Endothelial cell of umbilical vein (primary cell): ENCODE measurements at regions not wholly inside any gene's neighbourhood (a gene's known extent, or its start where the extent isn't known, plus 50 kb on each side); places are given as distances from the start of the nearest gene placed in this dataset.

ENCODE experiments used
- BruUV-seq: library from RNA; stranded (reverse); fragments of 400-500 nt; replicated peaks from 2 replicates; lab custom pipeline; 2021; lab: Mats Ljungman, UMichigan
- CTCF ChIA-PET: fragments of 300-600, 350-600 bp; sonication (Branson Sonifier 250); formaldehyde crosslinking; loops from one replicate; lab custom pipeline; 2021; ENCODE audit warnings: antibody characterized with exemption, inconsistent platforms; lab: Charles Lee
- POLR2A ChIA-PET: fragments of 300-600, 350-600 bp; sonication (Branson Sonifier 250); formaldehyde crosslinking; loops from one replicate; lab custom pipeline; 2021; ENCODE audit warnings: antibody characterized with exemption, inconsistent platforms; lab: Charles Lee
- DNase-seq: peaks from one replicate; pipeline ENCODE4 v3.0.0-alpha.2; 2011; ENCODE audit warnings: low read depth, low spot score
- FAIRE-seq: peaks from 2 replicates; lab custom pipeline; 2011; peaks lifted over from hg19 to GRCh38; lab: Jason Lieb, UNC
- H2AFZ ChIP-seq: 2 replicates; pipeline ENCODE4 v1.6.0; 2012; ENCODE audit warnings: low read depth, low read length, control low read depth, inconsistent platforms
- H3K27ac ChIP-seq: 2 replicates; pipeline ENCODE4 v1.5.1; 2011; ENCODE audit warnings: low read depth, mild to moderate bottlenecking, control low read depth, low read length, moderate library complexity; ENCODE audit not compliant: insufficient read depth
- H3K27me3 ChIP-seq, 2 experiments: 2 replicates each; pipeline versions ENCODE4 v1.6.0 to v1.6.1; 2011; ENCODE audit warnings: low read length in 2 of 2, mixed read lengths in 1 of 2; ENCODE audit not compliant: control insufficient read depth in 2 of 2, insufficient read depth in 2 of 2
- H3K36me3 ChIP-seq, 2 experiments: 2 replicates in 1 of 2; 3 replicates in 1 of 2; pipeline ENCODE4 v1.5.1; 2011; ENCODE audit warnings: low read length in 2 of 2, mild to moderate bottlenecking in 1 of 2, moderate library complexity in 1 of 2; ENCODE audit not compliant: control insufficient read depth in 2 of 2, insufficient read depth in 2 of 2; ENCODE audit errors: extremely low read depth in 1 of 2
- H3K4me1 ChIP-seq: 3 replicates; pipeline ENCODE4 v1.5.1; 2011; ENCODE audit warnings: mild to moderate bottlenecking, low read length; ENCODE audit not compliant: control insufficient read depth, insufficient read depth; ENCODE audit errors: extremely low read depth
- H3K4me2 ChIP-seq: 2 replicates; pipeline ENCODE4 v1.6.1; 2011; ENCODE audit warnings: low read length, control low read depth, mixed read lengths; ENCODE audit not compliant: insufficient read depth
- H3K4me3 ChIP-seq, 3 experiments: fragments of 200-600 bp in 1 of 3; sonication (generic), shearing (Covaris generic) in 1 of 3; replicated peaks in 1 of 3; 2 replicates each; pipeline ENCODE4 v1.5.1; 2011 to 2016; ENCODE audit warnings: control low read depth in 3 of 3, low read length in 3 of 3, mild to moderate bottlenecking in 2 of 3, inconsistent platforms in 1 of 3, low read depth in 1 of 3, moderate library complexity in 1 of 3; ENCODE audit not compliant: insufficient read depth in 1 of 3
- H3K79me2 ChIP-seq: 2 replicates; pipeline ENCODE4 v1.6.0; 2012; ENCODE audit warnings: low read length, inconsistent platforms; ENCODE audit not compliant: control insufficient read depth, insufficient read depth
- H3K9ac ChIP-seq: replicated peaks from 2 replicates; pipeline ENCODE3; 2011; ENCODE audit warnings: low read length, control low read depth; ENCODE audit not compliant: insufficient read depth; ENCODE audit errors: extremely low read depth
- H3K9me1 ChIP-seq: replicated peaks from 3 replicates; pipeline ENCODE4 v1.6.0; 2011; ENCODE audit warnings: mild to moderate bottlenecking, low read length; ENCODE audit not compliant: control insufficient read depth, insufficient read depth; ENCODE audit errors: extremely low read depth
- H3K9me3 ChIP-seq: replicated peaks from 2 replicates; pipeline ENCODE4 v1.5.1; 2012; ENCODE audit warnings: low read length, inconsistent platforms; ENCODE audit not compliant: control insufficient read depth, insufficient read depth
- H4K20me1 ChIP-seq: replicated peaks from 2 replicates; pipeline ENCODE3; 2011; ENCODE audit warnings: mild to moderate bottlenecking, low read length; ENCODE audit not compliant: control insufficient read depth, insufficient read depth; ENCODE audit errors: extremely low read depth
- CTCF ChIP-seq, 2 donors: IDR thresholded peaks; 1 replicate in 1 of 2; 2 replicates in 1 of 2; pipeline ENCODE4 v1.5.1; 2011; ENCODE audit warnings: low read length in 2 of 2, mild to moderate bottlenecking in 2 of 2, moderate library complexity in 2 of 2, control low read depth in 1 of 2, inconsistent platforms in 1 of 2, low read depth in 1 of 2; ENCODE audit not compliant: insufficient read depth in 1 of 2; ENCODE audit errors: extremely low read depth in 1 of 2
- EZH2 ChIP-seq: IDR thresholded peaks from 2 replicates; pipeline ENCODE4 v1.6.1; 2012; ENCODE audit warnings: borderline replicate concordance, low read depth, mild to moderate bottlenecking, moderate library complexity, low read length, inconsistent platforms; ENCODE audit not compliant: severe bottlenecking
- FOS ChIP-seq: IDR thresholded peaks from 2 replicates; pipeline ENCODE4 v1.6.1; 2011; ENCODE audit warnings: mild to moderate bottlenecking, low read length, moderate library complexity, borderline replicate concordance; ENCODE audit not compliant: insufficient read depth
- GATA2 ChIP-seq: IDR thresholded peaks from 2 replicates; pipeline ENCODE4 v1.7.0; 2011; ENCODE audit warnings: low read depth, mild to moderate bottlenecking, moderate library complexity, mixed read lengths, low read length; ENCODE audit not compliant: insufficient read length, insufficient read depth
- JUN ChIP-seq: IDR thresholded peaks from 2 replicates; pipeline ENCODE4 v1.6.1; 2011; ENCODE audit warnings: borderline replicate concordance, low read depth; ENCODE audit not compliant: insufficient read length, insufficient read depth
- MAX ChIP-seq: IDR thresholded peaks from 2 replicates; pipeline ENCODE4 v1.6.1; 2011; ENCODE audit not compliant: insufficient read depth, insufficient read length
- MYC ChIP-seq: IDR thresholded peaks from one replicate; pipeline ENCODE4 v1.6.1; 2011; ENCODE audit warnings: mild to moderate bottlenecking, low read depth, low read length
- POLR2A ChIP-seq: IDR thresholded peaks from 2 replicates; pipeline ENCODE4 v1.6.1; 2012; ENCODE audit warnings: low read depth, mild to moderate bottlenecking, control low read depth, low read length
- POLR2AphosphoS5 ChIP-seq: IDR thresholded peaks from 2 replicates; pipeline ENCODE4 v1.6.1; 2012; ENCODE audit warnings: low read depth, mild to moderate bottlenecking, control low read depth, low read length, moderate library complexity; ENCODE audit not compliant: insufficient read depth
- dilution Hi-C: fragments of 300-500 bp; cut with MboI; formaldehyde crosslinking; loops from one replicate; pipeline ENCODE4 v1.15.0; 2019; ENCODE audit warnings: low sequenced_read_pairs; ENCODE audit not compliant: extremely low pct_ligation_motif_present
- intact Hi-C: fragments of 100-400 bp; cut with micrococcal nuclease; formaldehyde crosslinking; loops from one replicate; pipeline ENCODE4 v1.10.0; 2022

- no peak overlapping the region for H2AFZ ChIP-seq
Observed at GRCh38 chr3:20669675-20670074, 483.7 kb upstream of the SGO1 start.

GRCh38 chr3:20669184-20669583 lies 483.2 kb upstream of the SGO1 start:
- H3K27me3 ChIP-seq = no peaks in the 10 kb centered on the region
- ChIA-PET CTCF (no interaction called here), POLR2A (no interaction called here)
- H3K79me2 ChIP-seq = no peaks in the 10 kb centered on the region
- H3K36me3 ChIP-seq = no peaks in the 10 kb centered on the region
- no peak overlapping the region for H3K27ac ChIP-seq
- intact Hi-C loops = no loop called here
- no TSS peak for BruUV-seq
- FAIRE-seq (no peak), DNase-seq (no peak)
- no peak overlapping the region for H3K4me3 ChIP-seq
- H3K9me1 ChIP-seq = no peaks in the 10 kb centered on the region
- H3K9ac ChIP-seq = no peak overlapping the region
- dilution Hi-C loops = no loop called here
- H3K4me2 ChIP-seq = no peak overlapping the region
- H4K20me1 ChIP-seq = no peaks in the 10 kb centered on the region
- no peaks in the 10 kb centered on the region for H3K9me3 ChIP-seq
- no peak overlapping the region for H2AFZ ChIP-seq
- no peak for TF ChIP-seq JUN
- TF ChIP-seq POLR2A = no peak
- TF ChIP-seq POLR2AphosphoS5 = no peak
- no peak for TF ChIP-seq MAX
- no peak for TF ChIP-seq EZH2
- no peak for TF ChIP-seq FOS
- TF ChIP-seq CTCF (IDR thresholded peaks at IDR 0.05; ENCODE audit: extremely low read depth in 1 of 2, insufficient read depth in 1 of 2, low read depth in 1 of 2, low read length in 2 of 2) = no peak
- no peak for TF ChIP-seq MYC
- TF ChIP-seq GATA2 = no peak
- no peaks in the 10 kb centered on the region for H3K4me1 ChIP-seq

More at GRCh38 chr3:20669675-20670074, 483.7 kb upstream of the SGO1 start:
- intact Hi-C loops (loop anchor here (10.0 kb wide), 1 partner anchor 445 kb away; no protein-coding TSS in a partner anchor), dilution Hi-C loops (no loop called here)
- BruUV-seq = no TSS peak
- Histone ChIP-seq H3K27me3 (no peaks in the 10 kb centered on the region), H3K9me3 (no peaks in the 10 kb centered on the region), H3K36me3 (no peaks in the 10 kb centered on the region), H3K4me3 (no peak overlapping the region), H4K20me1 (no peaks in the 10 kb centered on the region), H3K9me1 (no peaks in the 10 kb centered on the region), H3K4me1 (no peaks in the 10 kb centered on the region), H3K27ac (no peak overlapping the region), H3K9ac (no peak overlapping the region), H3K4me2 (no peak overlapping the region), H3K79me2 (no peaks in the 10 kb centered on the region)
- TF ChIP-seq POLR2AphosphoS5 = no peak
- no peak for TF ChIP-seq JUN
- TF ChIP-seq GATA2 = no peak
- FAIRE-seq = no peak
- DNase-seq = no peak
- ChIA-PET POLR2A (no interaction called here), CTCF (no interaction called here)
